Nephron (organoid): ENCODE measurements at regions not wholly inside any gene's neighbourhood (a gene's known extent, or its start where the extent isn't known, plus 50 kb on each side); places are given as distances from the start of the nearest gene placed in this dataset.

Source experiments
- H3K27ac Mint-ChIP-seq, 3 experiments: 2 replicates each; pipeline ENCODE4 v1.8.0; 2020; ENCODE audit warnings: mixed read lengths in 3 of 3, mild to moderate bottlenecking in 2 of 3, moderate library complexity in 1 of 3
- H3K27me3 Mint-ChIP-seq: 2 replicates; pipeline ENCODE4 v1.8.0; 2021; ENCODE audit warnings: low read depth, mild to moderate bottlenecking, moderate library complexity, mixed read lengths
- H3K36me3 Mint-ChIP-seq: 2 replicates; pipeline ENCODE4 v1.8.0; 2020; ENCODE audit warnings: low read depth, mixed read lengths
- H3K4me1 Mint-ChIP-seq: 2 replicates; pipeline ENCODE4 v1.8.0; 2020; ENCODE audit warnings: mixed read lengths
- H3K4me3 Mint-ChIP-seq, 3 experiments: 2 replicates each; pipeline ENCODE4 v1.8.0; 2020; ENCODE audit warnings: mild to moderate bottlenecking in 3 of 3, mixed read lengths in 3 of 3, moderate library complexity in 2 of 3
- H3K9me3 Mint-ChIP-seq: 2 replicates; pipeline ENCODE4 v1.8.0; 2020; ENCODE audit warnings: mixed read lengths
- TF ChIP-seq, protein P1 (sequence below), 3 experiments: fragments of 200-600 bp; sonication (generic); IDR thresholded peaks; one replicate each; pipeline ENCODE4 v1.5.0; 2021; ENCODE audit warnings: antibody characterized with exemption in 3 of 3; ENCODE audit not compliant: unreplicated experiment in 3 of 3

DNA sequence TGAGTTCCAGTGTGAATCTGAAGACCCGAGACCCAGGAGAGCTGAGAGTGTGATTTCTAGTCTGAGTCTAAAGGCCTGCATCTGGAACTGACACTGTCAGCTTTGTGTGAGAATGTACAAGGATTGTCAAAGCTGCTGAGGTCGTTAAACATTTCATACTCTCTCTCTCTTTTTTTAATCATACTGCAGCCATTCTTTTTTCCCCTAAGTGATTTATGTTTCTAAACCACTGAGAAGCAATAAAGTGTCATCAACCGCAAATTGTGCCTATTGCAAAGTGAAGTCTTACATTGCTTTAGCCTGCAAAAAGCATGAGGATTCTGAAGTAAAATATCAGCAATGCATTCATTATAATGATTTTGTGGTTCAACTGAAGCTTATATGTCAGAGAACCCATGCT, 106.0 kb downstream of the ASMT start:
- Mint-ChIP-seq H3K4me1 (peaks cover 4% of the 10 kb centered on the region), H3K9me3 (peaks cover 2% of the 10 kb centered on the region), H3K27ac (no peak overlapping the region), H3K36me3 (no peaks in the 10 kb centered on the region), H3K27me3 (no peaks in the 10 kb centered on the region), H3K4me3 (no peak overlapping the region)
- TF ChIP-seq, protein P1, sequence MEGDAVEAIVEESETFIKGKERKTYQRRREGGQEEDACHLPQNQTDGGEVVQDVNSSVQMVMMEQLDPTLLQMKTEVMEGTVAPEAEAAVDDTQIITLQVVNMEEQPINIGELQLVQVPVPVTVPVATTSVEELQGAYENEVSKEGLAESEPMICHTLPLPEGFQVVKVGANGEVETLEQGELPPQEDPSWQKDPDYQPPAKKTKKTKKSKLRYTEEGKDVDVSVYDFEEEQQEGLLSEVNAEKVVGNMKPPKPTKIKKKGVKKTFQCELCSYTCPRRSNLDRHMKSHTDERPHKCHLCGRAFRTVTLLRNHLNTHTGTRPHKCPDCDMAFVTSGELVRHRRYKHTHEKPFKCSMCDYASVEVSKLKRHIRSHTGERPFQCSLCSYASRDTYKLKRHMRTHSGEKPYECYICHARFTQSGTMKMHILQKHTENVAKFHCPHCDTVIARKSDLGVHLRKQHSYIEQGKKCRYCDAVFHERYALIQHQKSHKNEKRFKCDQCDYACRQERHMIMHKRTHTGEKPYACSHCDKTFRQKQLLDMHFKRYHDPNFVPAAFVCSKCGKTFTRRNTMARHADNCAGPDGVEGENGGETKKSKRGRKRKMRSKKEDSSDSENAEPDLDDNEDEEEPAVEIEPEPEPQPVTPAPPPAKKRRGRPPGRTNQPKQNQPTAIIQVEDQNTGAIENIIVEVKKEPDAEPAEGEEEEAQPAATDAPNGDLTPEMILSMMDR (IDR thresholded peaks at IDR 0.05; ENCODE audit: unreplicated experiment in 3 of 3): no peak

DNA sequence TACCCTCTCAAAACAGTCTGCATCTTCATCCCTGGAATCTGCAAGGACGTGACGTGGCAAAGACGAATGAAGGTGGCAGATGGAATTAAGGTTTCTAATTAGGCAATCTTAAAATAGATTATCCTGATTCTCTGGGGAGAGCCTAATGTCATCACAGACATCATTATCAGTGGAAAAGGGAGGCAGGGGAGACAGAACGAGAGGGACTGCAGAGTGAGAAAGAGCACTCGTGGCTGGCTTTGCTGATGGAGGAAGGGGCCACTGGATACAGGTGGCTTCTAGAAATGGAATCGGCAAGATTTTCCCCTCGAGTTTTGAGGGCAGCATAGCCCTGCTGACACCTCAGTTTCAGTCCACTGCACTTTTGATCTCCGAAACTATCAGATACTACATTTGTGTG, 110.6 kb downstream of the ASMT start:
- peaks cover 2% of the 10 kb centered on the region for H3K9me3 Mint-ChIP-seq
- no peak overlapping the region for H3K4me3 Mint-ChIP-seq
- no peaks in the 10 kb centered on the region for H3K36me3 Mint-ChIP-seq
- TF ChIP-seq, protein P1 (IDR thresholded peaks at IDR 0.05; ENCODE audit: unreplicated experiment in 3 of 3): no peak
- no peaks in the 10 kb centered on the region for H3K27me3 Mint-ChIP-seq
- H3K27ac Mint-ChIP-seq: no peak overlapping the region
- H3K4me1 Mint-ChIP-seq: no peaks in the 10 kb centered on the region

DNA sequence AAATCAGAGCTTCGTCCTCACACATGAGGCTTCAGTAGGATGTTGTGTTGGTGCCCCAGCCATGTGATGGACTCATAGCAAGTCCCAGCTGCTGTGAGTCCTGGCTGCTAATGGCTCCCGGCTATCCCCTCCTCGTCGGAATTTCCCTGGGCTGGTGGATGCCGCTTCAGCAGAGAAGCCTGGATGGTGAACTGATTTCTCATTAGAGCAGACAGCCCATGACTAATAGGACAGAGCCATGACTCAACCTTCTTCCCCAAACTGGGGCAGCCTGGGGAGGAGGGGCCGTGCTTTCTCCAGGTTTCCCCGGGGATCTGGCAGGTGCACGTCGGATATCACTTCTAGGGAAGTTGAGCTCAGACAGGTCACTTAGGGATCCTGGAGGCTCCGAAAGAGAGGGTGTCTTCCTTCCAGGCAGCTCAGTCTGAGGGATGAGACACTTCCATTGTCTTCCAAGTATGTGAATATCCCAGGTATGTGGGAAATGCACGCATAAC, 112.7 kb downstream of the ASMT start:
- Mint-ChIP-seq H3K27me3 (no peaks in the 10 kb centered on the region), H3K9me3 (no peaks in the 10 kb centered on the region), H3K4me3 (no peak overlapping the region), H3K27ac (no peak overlapping the region), H3K4me1 (no peaks in the 10 kb centered on the region), H3K36me3 (no peaks in the 10 kb centered on the region)
- TF ChIP-seq, protein P1 (IDR thresholded peaks at IDR 0.05; ENCODE audit: unreplicated experiment in 3 of 3): no peak

DNA sequence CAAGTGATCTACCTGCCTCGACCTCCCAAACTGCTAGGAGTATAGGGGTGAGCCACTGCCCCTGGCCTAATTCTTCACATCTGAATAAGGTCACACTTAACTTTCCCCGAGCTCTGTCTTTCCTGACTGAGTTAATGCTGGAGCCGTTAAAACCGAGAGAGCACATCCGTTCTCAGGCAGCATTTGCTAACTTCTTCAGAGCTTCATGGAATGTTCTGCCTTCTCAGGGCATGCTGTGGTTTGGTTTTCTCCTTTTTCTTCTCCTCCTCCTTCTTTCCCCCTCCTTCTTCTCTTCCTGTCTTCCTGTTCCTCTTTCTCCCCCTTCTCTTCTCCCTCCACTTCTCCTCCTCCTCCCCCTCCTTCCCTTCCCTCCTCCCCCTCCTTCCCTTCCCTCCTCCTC, 119.9 kb downstream of the ASMT start:
- Mint-ChIP-seq H3K27me3 (no peaks in the 10 kb centered on the region), H3K27ac (no peak overlapping the region), H3K4me3 (no peak overlapping the region), H3K36me3 (no peaks in the 10 kb centered on the region), H3K4me1 (no peaks in the 10 kb centered on the region), H3K9me3 (no peaks in the 10 kb centered on the region)
- TF ChIP-seq, protein P1 (IDR thresholded peaks at IDR 0.05; ENCODE audit: unreplicated experiment in 3 of 3): no peak

DNA sequence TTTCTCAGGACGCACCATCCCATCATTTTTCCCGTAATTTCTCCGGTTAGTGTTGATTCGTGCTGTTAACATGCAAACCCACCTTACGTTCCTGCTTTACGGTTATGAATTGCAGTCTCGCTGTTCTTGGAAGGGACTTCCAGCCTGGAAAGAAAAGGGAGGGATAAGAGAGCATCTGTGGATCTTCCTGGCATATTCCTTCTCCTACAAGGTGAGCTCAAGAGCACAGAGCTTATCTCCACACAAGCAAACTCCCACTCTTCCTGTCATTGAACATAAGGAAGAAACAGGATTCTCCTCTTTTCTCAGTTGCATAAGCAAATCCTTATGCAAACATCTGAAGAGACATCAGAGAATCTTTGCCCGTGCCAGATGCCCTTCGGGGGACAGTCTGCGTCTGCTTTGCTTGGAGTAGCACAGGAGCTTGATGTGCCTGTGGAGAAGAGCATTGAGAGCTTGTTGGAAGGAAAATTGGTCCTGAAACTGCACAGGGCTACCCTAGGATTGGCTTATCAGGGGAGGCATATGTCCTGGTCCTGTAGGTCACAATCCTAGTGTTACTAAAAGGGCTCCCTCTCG, 127.0 kb downstream of the ASMT start:
- Mint-ChIP-seq H3K27ac (no peak overlapping the region), H3K4me1 (no peaks in the 10 kb centered on the region), H3K9me3 (peaks cover 22% of the 10 kb centered on the region), H3K36me3 (no peaks in the 10 kb centered on the region), H3K4me3 (no peak overlapping the region), H3K27me3 (peaks cover 9% of the 10 kb centered on the region)
- TF ChIP-seq, protein P1 (IDR thresholded peaks at IDR 0.05; ENCODE audit: unreplicated experiment in 3 of 3): no peak

DNA sequence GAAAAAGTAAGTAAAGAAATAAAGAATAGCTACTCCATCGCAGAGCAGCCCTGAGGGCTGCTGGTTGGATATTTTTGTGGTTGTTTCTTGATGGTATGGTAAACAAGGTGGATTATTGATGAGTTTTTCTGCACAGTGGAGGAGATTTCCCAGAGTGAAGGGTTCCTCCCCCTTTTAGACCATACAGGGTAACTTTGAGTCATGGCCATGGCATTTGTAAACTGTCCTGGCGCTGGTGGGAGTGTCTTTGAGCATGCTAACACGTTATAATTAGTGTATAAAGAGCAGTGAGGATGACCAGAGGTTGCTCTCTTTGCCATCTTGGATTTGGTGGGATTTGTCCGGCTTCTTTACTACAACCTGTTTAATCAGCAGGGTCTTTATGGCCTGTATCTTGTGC, 128.2 kb downstream of the ASMT start:
- Mint-ChIP-seq H3K27ac (no peak overlapping the region), H3K9me3 (peaks cover 22% of the 10 kb centered on the region), H3K4me1 (no peaks in the 10 kb centered on the region), H3K27me3 (peaks cover 14% of the 10 kb centered on the region), H3K4me3 (no peak overlapping the region), H3K36me3 (no peaks in the 10 kb centered on the region)
- TF ChIP-seq, protein P1 (IDR thresholded peaks at IDR 0.05; ENCODE audit: unreplicated experiment in 3 of 3): no peak
